ENCODE measurements at regions not wholly inside any gene's neighbourhood (a gene's known extent, or its start where the extent isn't known, plus 50 kb on each side); places are given as distances from the start of the nearest gene placed in this dataset.

- Histone ChIP-seq H4K20me1 (ENCODE audit: insufficient read depth, low read length) (no peaks in the 10 kb centered on the region), H3K9me3 (ENCODE audit: insufficient read depth, low read length, severe bottlenecking) (no peaks in the 10 kb centered on the region), H3K27me3 (ENCODE audit: insufficient read depth, low read length, poor library complexity) (no peaks in the 10 kb centered on the region), H3K9ac (ENCODE audit: low read depth, low read length) (no peak overlapping the region), H3K4me2 (ENCODE audit: insufficient read depth, low read length) (no peak overlapping the region), H2AFZ (ENCODE audit: low read depth, low read length) (no peak overlapping the region), H3K79me2 (ENCODE audit: insufficient read depth, low read length) (no peaks in the 10 kb centered on the region), H3K4me3 (ENCODE audit: low read depth in 1 of 2, low read length in 2 of 2) (no peak overlapping the region), H3K27ac (ENCODE audit: low read length) (no peak overlapping the region), H3K36me3 (ENCODE audit: insufficient read depth, low read length) (no peaks in the 10 kb centered on the region), H3K4me1 (ENCODE audit: insufficient read depth, low read length) (no peaks in the 10 kb centered on the region)
- no peak for ATAC-seq (ENCODE audit: insufficient read depth, low read depth)
- TF ChIP-seq EZH2 (IDR thresholded peaks at IDR 0.05; ENCODE audit: borderline replicate concordance, low read depth, low read length, severe bottlenecking) (no peak), CTCF (IDR thresholded peaks at IDR 0.05; ENCODE audit: borderline replicate concordance, extremely low read depth, low read length, poor library complexity, severe bottlenecking) (no peak)
- DNase-seq, result no peak
Observed at GRCh38 chr9:84538879-84539278, 130.7 kb upstream of the NTRK2 start.

GRCh38 chr9:84542554-84542953, 127.0 kb upstream of the NTRK2 start:
- TF ChIP-seq CTCF (IDR thresholded peaks at IDR 0.05; ENCODE audit: borderline replicate concordance, extremely low read depth, low read length, poor library complexity, severe bottlenecking) (no peak), EZH2 (IDR thresholded peaks at IDR 0.05; ENCODE audit: borderline replicate concordance, low read depth, low read length, severe bottlenecking) (no peak)
- DNase-seq, result no peak
- H3K9ac ChIP-seq (ENCODE audit: low read depth, low read length), result no peak overlapping the region

GRCh38 chr9:84554069-84554664, 115.4 kb upstream of the NTRK2 start:
- H3K9me3 ChIP-seq (ENCODE audit: insufficient read depth, low read length, severe bottlenecking), result no peaks in the 10 kb centered on the region
- H3K4me1 ChIP-seq (ENCODE audit: insufficient read depth, low read length), result no peaks in the 10 kb centered on the region
- no peak for DNase-seq
- no peak overlapping the region for H2AFZ ChIP-seq (ENCODE audit: low read depth, low read length)
- no peak overlapping the region for H3K4me2 ChIP-seq (ENCODE audit: insufficient read depth, low read length)
- no peak for ATAC-seq (ENCODE audit: insufficient read depth, low read depth)
- no peaks in the 10 kb centered on the region for H3K27me3 ChIP-seq (ENCODE audit: insufficient read depth, low read length, poor library complexity)
- H3K27ac ChIP-seq (ENCODE audit: low read length), result no peak overlapping the region
- no peaks in the 10 kb centered on the region for H3K36me3 ChIP-seq (ENCODE audit: insufficient read depth, low read length)
- TF ChIP-seq CTCF (IDR thresholded peaks at IDR 0.05; ENCODE audit: borderline replicate concordance, extremely low read depth, low read length, poor library complexity, severe bottlenecking), result no peak
- no peak for TF ChIP-seq EZH2 (IDR thresholded peaks at IDR 0.05; ENCODE audit: borderline replicate concordance, low read depth, low read length, severe bottlenecking)
- no peaks in the 10 kb centered on the region for H3K79me2 ChIP-seq (ENCODE audit: insufficient read depth, low read length)
- H4K20me1 ChIP-seq (ENCODE audit: insufficient read depth, low read length), result no peaks in the 10 kb centered on the region
- H3K9ac ChIP-seq (ENCODE audit: low read depth, low read length), result no peak overlapping the region
- H3K4me3 ChIP-seq (ENCODE audit: low read depth in 1 of 2, low read length in 2 of 2), result no peak overlapping the region

More at GRCh38 chr9:84542554-84542953, 127.0 kb upstream of the NTRK2 start:
- no peak overlapping the region for H3K27ac ChIP-seq (ENCODE audit: low read length)
- no peaks in the 10 kb centered on the region for H3K9me3 ChIP-seq (ENCODE audit: insufficient read depth, low read length, severe bottlenecking)
- H3K36me3 ChIP-seq (ENCODE audit: insufficient read depth, low read length), result no peaks in the 10 kb centered on the region
- no peak overlapping the region for H2AFZ ChIP-seq (ENCODE audit: low read depth, low read length)
- H3K4me2 ChIP-seq (ENCODE audit: insufficient read depth, low read length), result no peak overlapping the region
- no peaks in the 10 kb centered on the region for H3K79me2 ChIP-seq (ENCODE audit: insufficient read depth, low read length)
- no peaks in the 10 kb centered on the region for H3K4me1 ChIP-seq (ENCODE audit: insufficient read depth, low read length)
- no peak overlapping the region for H3K4me3 ChIP-seq (ENCODE audit: low read depth in 1 of 2, low read length in 2 of 2)
- H3K27me3 ChIP-seq (ENCODE audit: insufficient read depth, low read length, poor library complexity), result no peaks in the 10 kb centered on the region
- H4K20me1 ChIP-seq (ENCODE audit: insufficient read depth, low read length), result no peaks in the 10 kb centered on the region
- no peak for ATAC-seq (ENCODE audit: insufficient read depth, low read depth)
